GM18526 (cell line): ENCODE measurements at regions not wholly inside any gene's neighbourhood (a gene's known extent, or its start where the extent isn't known, plus 50 kb on each side); places are given as distances from the start of the nearest gene placed in this dataset.

Experiments
- POLR2A ChIP-seq: IDR thresholded peaks from 3 replicates; pipeline ENCODE4 v1.6.1; 2011; ENCODE audit not compliant: insufficient read length; ENCODE audit errors: extremely low read depth

DNA sequence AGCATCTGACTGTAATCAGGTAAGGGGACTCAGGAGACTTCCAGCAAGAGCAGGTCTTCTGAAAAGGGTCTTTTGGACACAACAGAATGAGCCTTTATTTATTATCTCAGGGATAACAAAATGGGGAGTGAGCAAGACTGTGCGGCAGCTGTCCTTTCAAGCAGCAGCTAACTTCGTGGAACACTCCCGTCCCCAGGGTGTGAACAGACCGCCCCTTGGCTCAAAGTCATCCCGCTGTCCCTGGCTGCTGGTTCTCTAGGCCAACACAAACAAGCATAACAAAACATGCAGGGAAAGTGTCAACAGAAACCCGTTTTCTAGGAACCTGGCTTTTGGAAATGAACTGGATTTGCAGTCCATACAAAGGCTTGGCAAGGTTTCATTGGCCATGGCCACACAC, 787.9 kb upstream of the FANCL start:
- no peak for TF ChIP-seq POLR2A

DNA sequence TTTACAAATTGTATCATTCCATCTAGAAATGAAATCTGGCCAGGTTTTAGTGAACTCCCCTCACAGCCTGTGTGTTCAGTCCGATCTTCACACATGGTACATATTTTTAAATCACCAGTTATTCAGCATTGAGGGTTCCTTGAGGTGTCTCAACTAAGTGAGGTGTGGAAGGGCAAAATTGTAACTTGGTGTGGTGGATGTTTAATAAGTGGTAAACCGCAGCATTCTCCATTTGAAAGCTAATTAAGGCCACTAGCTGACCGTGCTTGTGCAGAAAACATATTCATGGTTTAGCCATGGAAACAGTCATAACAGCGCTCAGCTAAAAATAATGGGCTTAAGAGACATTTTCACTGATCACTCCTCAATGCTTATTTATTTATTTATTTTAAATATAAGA, 786.2 kb upstream of the FANCL start:
- no peak for TF ChIP-seq POLR2A

DNA sequence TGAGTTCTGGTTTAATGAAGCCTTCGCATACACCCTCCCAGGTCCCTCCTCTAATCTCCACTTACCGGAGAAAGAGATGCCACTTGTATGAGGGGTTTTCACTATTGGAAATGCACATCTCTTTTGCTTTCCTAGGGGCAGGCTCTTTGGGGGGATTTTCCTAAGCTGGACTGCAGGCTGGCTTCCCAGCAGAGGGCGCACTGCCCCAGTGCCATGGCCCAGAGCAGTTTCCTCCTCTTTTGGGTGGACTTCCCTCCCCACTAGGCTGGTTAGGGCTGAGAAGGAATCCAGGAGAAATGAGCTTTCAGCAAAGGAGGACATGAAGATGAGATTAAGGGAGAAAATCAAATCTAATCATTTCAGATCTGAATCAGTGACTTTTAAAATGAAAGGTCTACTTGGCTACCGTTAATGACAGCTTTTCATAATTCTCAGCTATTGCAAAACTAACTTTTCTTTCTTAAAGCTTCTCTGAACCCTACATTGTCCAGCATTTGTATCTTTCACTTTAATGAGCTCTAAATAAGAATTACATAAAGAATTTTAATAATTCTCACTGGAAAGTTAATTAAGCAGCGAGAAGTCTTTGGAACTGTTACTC, 784.1 kb upstream of the FANCL start:
- TF ChIP-seq POLR2A: no peak

DNA sequence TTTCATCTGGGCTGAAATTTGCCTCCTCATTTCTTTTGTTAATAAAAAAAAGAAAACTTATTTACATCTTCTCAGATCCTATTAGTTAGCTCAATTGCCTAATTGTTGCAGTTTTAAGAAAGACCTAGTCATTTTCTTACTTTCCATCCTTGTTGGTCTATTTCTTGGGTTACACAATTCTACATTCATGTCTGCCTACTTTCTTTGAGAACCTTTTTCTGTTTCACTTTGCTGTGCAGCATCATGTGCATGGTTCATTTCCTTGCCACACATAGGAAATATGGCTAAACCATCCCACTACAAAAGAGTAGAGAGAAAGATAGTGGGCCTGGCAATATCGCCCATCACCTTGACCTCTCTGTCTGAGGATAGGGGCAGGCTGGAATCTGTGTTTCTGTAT, 780.7 kb upstream of the FANCL start:
- TF ChIP-seq POLR2A: no peak

DNA sequence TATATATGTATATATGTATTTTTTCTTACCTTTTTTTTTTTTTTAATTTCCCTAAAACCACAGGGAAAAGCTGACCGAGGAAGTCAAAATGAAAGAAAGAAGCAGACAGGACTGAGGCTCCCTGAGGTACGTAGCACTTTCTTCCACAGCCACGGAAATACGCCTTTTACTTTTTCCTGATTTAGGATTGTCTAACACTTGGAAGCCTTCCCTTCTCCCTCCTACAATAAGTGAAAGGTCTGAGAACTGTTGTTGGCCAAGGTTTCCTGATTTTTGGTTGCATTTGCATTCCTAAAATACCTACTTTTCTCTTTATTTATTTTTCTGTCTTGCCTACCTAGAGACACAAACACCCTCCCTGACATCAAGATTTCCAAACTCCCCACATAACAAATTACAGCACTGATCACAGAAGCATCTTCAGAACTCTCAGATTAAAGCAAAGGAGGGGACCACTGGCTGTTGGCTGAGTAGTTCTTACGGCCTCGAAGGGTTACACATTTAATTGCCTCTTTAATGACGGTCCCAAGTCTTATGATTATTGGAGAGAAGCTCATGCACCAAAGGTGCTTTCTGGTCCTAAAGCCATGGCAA, 778.5 kb upstream of the FANCL start:
- TF ChIP-seq POLR2A: no peak

DNA sequence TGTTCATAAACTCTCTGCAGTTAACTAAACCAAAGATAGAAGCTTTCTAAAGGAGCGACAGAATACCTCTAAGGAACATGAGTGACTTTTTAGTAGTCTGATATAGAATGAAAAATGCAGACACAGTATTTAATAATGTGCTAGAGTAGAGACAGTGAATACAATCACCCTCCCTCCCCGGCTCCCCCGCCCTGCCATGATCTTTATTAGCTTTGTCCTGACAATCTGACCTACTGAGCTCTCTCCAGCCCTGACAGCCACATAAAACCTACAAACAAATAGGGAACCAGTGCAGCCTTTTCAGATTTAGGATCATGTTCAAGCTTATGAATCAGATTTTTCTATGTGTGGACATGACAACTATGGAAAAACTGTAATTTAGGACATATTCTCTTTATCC, 777.6 kb upstream of the FANCL start:
- TF ChIP-seq POLR2A: no peak

DNA sequence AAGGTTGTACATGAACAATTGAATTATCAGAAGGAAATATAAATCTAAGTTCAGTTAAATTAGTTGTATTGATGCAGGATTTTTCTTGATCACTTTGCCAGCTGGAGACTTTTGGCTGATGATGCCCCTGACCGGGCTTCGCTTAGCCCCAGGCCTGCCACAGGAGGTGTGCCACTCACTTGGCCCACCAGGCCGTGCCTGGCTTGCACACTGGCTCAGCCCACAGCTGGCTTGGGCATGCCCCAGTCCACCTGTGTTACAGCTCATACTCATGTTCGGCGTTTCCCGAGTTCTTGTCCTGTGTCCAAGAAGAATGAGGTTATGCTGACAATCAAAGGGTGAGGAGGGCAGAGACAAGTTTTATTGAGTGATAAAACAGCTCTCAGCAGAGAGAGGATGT, 773.9 kb upstream of the FANCL start:
- TF ChIP-seq POLR2A: no peak

DNA sequence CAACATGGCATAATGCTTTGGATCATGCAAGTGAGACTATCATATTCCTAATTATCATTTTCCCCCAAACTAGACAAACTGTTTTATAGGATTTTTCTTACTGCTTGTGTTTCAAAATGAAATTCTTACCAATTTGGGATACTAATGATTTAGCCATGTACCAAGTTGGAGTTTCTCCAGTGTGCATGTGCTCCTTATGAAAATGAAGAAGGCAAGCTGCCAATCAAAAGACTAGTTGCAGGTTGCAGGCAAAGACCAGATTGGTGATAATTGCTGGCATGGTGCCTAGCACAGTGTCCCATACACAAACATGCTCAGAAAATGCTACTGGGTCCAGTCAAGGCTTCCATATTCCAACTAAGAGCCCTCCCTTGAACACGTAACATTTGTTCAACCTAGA, 771.8 kb upstream of the FANCL start:
- no peak for TF ChIP-seq POLR2A

DNA sequence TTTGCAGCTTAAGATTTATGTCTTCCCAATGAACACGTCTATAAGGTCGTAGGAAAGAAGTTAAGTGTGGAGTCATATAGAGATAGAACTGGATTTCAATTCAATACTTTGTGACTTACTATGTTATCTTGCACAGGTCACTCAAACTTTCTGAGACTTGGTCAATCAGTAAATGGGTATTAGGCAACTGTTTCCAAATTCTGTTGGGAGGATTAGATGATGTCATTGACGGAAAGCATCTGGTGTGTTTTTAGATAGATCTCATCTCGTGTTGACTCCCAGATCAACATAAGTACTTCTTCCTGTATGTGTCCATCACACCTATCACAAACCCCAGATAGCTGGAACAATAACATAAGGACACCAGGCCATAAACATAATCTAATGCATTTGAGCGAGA, 771.1 kb upstream of the FANCL start:
- TF ChIP-seq POLR2A: no peak

DNA sequence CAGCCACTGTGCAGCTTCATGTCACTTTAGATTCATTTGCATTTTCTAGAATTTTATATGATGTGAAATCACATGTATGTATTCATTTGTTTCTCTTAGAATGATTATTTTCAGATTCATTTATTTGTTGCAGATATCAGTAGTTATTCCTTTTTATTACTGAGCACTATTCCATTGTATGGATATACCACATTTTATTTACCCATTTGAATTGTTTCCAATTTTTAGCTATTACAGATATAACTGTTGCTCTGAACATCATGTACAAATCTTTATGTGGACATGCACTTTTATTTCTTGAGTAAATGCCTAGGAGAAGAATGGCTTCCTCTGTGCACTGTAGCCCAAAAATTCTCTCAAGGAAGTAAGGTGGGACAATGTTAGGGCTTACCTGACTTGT, 767.8 kb upstream of the FANCL start:
- TF ChIP-seq POLR2A: no peak

DNA sequence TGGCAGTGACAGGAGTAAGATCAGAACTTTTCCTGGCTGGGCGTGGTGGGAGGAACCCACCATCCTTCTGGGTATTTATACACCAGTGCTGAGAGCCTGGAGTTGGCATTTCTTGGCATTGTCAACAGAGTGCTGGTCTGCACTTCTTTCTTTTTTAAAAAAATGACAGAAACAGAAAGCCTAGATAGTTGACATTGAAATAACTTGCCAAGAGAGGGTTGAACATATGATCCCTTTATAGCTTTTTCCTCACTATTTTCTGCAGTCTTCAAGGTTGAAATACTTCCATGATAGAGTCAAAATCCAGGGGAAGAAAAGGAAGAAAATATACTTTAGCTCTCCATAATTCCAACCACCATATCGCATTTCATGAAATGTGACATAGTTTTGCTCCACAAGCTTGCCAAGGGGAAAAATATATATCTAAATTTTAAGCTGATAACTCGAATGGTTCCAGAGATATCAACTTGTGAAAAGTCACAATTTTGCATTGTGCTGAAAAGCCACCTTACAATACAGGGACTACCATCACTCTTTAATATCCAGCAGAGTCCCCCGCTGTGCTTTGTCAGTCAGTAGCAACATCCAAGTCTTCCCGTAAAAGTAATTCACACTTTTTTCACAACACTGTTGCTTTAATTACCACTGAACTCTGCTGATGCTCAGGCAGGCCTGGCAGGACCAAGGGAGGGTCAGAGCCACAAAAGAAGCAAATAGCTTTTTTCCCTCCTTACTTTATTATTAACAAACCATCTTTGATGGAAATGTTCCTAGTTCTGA, 764.9 kb upstream of the FANCL start:
- no peak for TF ChIP-seq POLR2A

DNA sequence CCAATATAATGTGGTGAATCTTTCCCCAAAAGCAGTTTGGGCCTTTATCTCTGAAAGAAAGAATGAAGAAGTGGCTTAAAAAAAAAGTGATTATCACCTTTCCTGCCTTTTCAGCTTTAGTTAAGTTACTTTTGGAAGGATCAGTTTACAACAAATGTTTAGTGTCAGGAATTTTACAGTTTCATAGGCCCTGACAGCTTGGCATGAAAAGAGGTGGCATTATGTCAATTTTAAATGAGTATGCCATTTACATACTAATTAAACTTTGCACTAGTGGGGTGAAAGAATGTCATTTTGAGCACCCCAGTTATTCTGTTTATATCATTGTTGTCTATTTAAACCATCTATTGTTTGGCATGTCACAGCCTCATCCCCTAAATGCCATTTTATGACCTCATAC, 763.5 kb upstream of the FANCL start:
- no peak for TF ChIP-seq POLR2A

DNA sequence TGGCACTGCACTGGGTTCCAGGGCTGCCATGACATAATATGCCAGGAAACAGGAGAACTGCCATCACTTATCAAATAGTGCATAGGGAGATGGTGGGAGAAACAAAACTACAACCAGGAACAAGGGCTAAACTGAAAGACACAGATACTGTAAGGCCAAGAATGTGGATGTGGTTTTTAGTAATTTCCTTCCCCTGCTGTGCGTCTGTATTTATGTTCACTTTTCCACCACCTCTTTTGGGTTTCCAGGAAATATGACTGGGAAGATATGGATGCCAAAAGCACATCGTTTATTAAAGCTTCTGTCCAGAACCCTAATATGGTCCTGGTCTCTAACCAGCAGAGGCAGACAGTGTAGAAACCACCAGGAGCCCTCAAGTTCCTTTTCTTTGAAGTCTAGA, 759.7 kb upstream of the FANCL start:
- TF ChIP-seq POLR2A: no peak

DNA sequence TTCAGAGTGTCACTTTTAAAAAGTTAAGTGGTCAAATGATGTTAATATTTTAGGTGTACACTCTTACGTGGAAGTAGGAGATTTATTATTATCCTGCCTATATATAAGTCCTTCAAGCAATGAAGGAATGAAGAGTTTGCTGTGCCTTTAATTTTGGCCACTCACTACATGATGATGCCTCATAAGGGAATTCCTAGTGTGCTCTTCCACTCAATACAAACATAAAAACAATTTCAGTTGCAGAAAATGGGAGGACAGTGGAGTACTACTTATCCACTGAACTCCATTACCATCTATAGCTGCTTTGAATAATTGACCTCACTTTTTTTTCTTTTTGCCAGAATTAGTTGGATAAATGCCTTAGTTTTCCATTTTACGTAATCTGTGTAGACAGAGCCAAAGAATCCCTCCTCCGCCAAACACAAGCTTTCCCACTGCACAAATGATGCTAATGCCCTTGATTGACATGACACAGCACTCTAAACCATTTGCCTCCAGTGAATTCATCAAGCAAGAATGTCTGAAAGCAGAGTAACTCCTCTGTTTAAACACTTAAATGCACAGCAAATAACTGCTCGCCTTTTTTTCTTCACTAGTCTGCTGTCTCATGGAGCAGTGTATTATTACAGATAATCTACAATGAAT, 751.1 kb upstream of the FANCL start:
- no peak for TF ChIP-seq POLR2A

DNA sequence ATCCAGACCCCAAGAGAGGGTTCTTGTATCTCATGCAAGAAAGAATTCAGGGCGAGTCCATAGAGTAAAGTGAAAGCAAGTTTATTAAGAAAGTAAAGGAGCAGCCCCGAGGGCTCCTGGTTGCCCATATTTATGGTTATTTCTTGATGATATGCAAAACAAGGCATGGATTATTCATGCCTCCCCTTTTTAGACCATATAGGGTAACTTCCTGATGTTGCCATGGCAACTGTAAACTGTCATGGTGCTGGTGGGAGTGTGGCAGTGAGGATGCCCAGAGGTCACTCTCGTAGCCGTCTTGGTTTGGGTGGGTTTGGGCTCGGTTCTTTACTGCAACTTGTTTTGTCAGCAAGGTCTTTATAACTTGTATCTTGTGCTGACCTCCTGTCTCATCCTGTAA, 750.2 kb upstream of the FANCL start:
- TF ChIP-seq POLR2A: no peak

DNA sequence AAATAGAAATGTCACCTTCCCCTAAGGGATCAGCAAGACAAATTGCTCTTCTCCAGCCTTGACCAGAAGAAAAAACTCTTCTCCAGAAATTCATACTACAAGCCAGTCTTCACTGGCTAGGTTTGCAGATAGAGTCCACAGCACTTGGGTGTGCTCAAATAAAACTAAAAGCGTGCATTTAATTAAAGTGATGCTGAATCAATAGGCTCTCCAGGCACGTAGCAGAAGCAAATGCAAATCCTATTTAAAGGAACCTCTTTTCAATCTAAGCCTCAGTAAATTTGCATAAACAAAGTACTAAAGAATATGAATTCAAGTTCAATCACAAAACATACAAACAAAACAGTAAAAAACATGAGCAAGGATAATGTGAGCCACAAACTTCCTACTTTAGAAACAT, 744.4 kb upstream of the FANCL start:
- TF ChIP-seq POLR2A: no peak
